ENCODE measurements at regions not wholly inside any gene's neighbourhood (a gene's known extent, or its start where the extent isn't known, plus 50 kb on each side); places are given as distances from the start of the nearest gene placed in this dataset.
"Not testable (repeated sequence)": the region's sequence is repeated elsewhere in the genome, so short reads cannot be mapped to it uniquely, and the experiment has no call there.

DNA sequence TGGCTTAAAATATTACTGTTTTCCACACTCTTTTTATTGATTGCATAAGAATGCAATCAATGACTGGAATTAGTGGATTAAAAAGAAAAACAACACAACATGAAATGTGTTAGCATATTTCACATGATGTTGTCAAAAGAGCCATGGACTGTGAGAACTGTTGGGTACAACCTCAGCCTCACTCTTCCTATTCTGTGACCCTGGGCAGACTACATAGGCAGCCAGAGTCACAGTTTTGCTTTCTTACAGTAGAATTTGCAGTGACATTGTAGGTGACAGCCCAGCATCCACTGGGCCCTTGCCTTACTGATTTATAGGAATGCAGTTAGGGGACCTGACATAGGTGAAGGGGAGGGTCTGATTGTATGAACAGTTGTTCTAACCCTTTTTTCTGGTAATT lies 471.4 kb upstream of the SLC35B3 start:
- no peak for DNase-seq (ENCODE audit: low spot score)

DNA sequence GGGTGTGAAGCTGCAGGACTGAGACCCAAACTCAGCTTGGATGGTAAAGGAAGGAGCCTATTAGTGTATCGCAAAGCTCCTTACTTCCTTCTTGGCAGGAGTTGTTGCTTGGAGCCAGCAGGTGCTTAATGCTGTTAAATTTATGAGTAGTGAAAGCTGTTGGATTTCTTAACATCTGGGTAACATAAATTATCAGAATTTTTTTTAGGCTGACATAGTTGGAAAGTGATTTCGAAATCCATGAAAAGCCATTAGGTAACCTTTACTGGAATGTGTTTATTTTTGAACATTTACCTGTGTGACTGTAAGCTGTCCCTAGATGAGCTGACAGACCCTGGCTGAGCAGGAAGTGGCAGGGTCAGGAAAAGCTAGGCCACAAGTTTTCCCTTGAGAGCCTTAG lies 470.4 kb upstream of the SLC35B3 start:
- DNase-seq (ENCODE audit: low spot score): no peak

DNA sequence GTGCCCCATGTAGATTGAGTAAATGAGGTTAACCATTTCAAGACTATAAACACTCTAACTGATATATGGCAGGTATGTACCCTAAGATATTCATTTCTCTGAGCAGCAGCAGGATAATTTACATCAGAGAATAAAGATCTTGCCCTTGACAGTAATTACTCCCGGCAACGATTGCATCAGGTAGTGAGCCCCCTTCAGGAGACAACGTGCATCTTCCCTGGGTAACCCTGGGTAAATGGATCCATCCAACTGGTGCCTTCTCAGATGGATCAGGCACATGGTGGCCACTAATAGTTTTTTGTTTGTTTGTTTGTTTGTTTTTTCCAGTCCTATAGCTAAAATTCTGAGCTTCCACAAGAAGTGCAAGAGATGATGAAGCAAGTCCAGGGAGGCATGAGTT lies 469.4 kb upstream of the SLC35B3 start:
- no peak for DNase-seq (ENCODE audit: low spot score)

DNA sequence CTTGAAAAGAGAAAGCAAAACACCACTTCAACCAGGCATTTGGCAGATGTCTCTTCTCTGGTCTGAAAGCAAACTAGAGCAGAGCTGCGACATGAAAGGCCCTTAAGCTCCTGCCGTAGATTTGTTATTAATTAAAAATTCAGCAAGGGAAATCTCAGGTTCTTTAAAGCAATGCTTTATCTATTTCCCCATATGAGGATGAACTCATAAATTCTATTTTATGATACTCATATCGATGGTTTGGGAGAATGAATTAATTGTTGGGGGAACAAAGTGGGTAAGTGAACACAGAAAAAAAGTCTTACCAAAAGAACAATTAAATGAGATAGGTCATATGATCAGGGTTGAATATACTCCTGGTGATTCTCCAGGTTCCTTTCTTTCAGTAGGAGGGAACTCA lies 464.7 kb upstream of the SLC35B3 start:
- DNase-seq (ENCODE audit: low spot score): no peak

DNA sequence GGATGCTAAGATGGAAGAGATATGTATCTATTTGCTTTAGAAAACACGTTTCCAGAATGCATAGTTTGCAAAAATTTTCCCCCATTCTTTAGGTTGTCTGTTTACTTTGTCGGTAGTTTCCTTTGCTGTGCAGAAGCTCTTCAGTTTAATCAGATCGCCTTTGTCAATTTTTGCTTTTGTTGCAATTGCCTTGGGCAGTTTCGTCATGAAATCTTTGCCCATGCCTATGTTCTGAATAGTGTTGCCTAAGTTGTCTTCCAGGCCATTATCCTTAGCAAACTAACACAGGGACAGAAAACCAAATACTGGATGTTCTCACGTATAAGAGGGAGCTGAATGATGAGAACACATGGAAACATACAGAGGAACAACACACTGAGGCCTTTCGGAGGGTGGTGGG lies 454.2 kb upstream of the SLC35B3 start:
- DNase-seq (ENCODE audit: low spot score): no peak

DNA sequence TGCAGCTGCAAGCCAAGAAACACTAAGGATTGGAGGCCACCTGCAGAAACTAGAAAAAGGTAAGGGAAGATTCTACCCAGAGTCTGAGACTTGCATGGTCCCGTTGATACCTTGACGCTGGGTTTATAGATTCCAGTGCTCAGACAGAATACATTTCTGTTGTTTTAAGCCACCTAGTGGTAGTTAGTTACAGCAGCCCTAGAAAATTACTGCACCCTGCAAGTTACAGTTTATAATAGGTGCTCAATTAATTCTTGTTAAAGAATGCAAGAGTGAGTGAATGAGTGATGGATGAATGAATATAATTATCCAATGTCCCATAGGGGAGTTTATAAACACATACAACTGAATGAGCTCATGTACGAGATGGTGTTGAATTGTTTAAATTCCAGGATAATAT lies 453.1 kb upstream of the SLC35B3 start:
- DNase-seq (ENCODE audit: low spot score): no peak

DNA sequence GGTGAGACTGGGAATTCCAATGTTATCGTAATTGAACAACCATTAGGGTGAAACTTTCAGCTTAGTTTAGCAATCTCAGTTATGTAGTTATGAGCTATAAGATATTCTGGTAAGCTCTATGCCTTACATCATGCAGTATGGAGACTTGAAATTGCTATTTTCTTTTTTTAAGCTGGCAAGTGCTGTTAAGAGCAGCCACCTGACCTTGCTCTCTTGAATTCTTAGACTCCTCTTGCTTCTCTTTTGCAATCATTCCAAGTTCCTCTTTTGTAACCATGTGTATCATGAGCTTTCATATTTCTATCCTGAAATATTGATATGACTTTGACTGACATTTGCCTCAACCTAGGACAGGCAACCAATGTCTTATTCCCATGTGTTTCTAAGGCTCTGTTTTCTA lies 446.3 kb upstream of the SLC35B3 start:
- no peak for DNase-seq (ENCODE audit: low spot score)

DNA sequence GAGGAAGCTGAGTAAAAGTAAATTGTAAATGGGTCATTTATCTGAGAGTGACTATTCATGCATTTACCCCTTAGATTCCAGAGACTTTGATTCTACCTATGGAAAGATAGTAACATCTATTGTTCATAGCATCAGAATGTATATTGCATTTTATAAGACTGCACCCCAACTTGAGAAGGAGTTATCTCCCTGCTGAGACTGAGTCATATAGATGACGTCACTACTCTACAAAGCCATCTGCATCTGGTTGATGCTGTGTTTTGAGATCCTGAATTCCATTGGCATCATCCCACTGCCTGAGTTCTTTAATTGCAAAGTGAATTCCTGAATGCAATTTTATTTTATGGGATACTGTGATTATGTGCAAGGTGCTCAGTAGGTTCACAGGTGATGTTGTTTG lies 444.0 kb upstream of the SLC35B3 start:
- DNase-seq (ENCODE audit: low spot score): no peak

DNA sequence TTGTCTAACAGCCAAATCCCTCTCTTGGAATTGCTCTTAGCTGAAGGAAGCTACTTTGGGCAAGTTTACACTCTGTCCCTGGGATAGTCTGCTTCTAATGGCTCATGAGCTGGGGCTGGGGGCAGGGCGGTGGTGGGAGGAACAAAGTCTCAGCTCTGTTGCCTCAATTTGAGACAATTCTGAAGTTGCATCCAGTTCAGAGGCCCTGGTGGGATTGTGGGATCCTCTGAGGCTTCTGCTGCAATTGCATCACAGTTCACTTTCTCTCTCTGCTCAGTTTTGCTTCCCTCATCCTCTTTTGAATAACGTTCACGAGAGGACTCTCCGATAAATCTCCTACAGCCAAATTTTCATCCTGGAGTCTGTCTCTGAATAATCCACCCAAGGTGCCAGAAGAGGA lies 440.6 kb upstream of the SLC35B3 start:
- no peak for DNase-seq (ENCODE audit: low spot score)

DNA sequence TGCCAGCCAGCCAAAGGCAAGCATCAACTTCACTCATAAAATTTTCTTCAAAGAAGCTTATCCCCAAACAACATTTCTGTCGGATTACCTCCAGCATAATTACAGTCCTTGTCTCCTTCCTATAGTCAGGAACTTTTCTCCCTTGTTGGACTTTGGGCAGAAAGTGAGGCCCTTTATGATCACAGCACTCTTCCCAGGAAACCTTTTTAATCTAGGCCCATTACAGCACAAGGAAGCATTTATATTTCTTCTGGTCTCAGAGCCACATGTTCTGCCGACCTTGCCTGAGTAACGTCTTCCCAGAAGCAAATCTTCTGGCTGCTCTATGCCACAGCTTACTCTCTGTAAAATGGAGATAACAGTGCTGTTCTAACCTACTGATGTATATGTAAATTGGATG lies 437.2 kb upstream of the SLC35B3 start:
- DNase-seq (ENCODE audit: low spot score): no peak

DNA sequence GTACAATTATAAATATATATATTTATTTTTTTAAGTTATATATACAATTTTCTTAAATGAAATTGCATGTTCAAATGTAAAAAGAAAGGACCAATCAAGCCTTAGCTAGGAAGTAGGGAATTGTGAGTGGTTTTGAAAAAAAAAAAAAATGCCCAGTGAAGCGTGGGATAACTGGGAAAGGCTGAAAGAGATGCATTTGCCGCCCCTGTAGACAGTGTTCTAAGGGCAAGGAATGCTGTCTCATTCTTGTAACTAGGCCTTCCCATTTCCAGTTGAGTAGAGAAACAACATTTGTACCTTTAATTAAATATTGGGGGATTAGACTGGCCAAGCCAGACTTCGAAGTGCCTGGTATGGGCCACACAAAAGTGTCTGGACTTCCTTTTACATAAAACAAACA lies 430.1 kb upstream of the SLC35B3 start:
- no peak for DNase-seq (ENCODE audit: low spot score)

DNA sequence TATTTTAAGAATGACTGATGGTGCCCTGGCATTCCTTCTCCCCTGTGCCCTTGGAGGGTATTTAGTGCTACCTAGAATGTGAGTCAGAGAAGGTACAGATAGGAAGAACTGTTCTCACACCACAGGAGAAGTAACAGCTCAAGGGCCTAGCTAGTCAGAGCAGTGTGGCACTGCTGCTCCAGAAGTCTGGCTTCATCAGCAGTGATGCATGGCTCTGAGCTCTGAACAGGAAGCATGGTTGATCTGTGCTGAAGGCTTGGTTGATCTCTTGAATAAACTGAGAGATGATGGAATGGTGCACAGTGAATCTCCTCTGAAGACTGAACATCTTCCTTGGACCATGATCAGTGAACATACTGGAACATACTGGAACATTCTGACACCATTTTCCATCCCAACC lies 425.3 kb upstream of the SLC35B3 start:
- no peak for DNase-seq (ENCODE audit: low spot score)

DNA sequence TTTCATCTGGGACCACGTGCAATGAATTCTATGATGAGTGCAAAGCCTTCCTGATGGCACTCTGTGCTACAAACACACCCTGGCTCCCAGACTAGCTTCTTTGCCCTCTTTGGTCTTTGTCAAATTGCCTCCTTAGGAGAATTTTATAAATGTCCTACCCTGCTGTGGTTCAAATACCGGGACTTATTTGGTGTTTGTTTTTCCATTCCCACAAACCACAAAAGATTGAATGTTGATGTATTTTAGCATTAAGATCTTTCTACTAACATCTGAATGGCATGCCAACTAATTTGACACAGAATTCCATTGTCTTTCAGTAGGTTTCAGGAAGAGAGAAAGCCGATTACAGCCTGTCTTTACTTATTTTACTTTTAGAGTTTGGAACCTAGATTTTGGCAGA lies 424.2 kb upstream of the SLC35B3 start:
- no peak for DNase-seq (ENCODE audit: low spot score)

DNA sequence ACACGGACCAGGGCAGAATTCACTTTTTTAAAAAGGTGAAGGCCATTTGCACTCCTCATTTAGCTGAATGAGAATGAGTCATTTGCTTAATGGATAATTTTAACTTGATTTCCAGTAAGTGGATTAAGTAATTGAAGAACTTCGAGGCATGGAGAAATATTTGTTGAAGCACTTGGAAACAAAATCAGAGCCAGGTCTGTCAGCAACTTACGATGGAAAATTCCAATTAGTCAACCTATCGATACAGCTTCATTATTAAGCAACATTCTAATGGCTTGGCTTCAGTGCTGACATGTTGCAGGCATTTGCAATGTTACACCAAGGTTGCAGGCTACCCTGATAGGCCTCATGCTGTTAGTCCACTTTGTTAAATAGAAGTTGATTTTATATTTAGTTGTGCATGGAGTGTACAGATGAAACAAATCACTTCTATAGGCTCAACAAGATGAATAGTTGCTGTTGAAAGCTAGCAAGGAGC lies 423.5 kb upstream of the SLC35B3 start:
- DNase-seq (ENCODE audit: low spot score): no peak

DNA sequence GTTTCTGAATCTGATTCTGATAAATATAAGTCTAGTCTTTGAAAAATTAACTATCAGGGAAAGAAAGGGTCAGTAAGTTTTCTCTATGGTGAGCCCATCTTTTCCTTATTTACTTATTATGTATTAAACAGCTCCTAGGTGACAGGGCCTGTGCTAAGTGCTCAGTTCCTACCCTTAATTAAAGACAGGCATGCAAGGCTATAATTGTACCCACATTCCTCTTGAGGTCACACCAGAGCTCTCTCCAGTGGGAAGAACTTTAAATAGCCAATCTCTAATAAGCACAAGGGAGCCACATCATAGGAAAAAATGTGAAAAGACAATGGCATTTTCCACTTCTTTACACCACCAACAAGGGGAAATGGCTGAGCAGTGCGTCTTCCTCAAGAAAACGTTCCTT lies 421.8 kb upstream of the SLC35B3 start:
- peak; percentile 2 for DNase-seq (ENCODE audit: low spot score)

DNA sequence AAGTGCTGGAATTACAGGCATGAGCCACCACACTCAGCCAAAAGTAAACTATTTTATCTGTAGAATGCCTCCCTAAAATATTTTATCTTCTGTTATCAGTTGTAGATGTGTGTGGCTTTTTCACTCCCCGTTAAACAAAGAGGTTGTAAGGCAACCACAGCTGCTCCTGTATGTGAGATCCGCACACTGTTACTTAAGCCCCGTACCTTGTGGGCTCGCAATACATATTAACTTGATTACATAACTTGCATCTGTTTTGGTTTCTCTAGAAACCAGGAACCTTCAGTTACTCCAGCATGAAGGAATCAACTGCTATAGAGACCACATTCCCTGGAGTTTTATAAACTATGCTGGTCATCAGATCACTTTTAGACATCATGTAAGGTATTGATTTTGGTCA lies 420.1 kb upstream of the SLC35B3 start:
- DNase-seq (ENCODE audit: low spot score): no peak

DNA sequence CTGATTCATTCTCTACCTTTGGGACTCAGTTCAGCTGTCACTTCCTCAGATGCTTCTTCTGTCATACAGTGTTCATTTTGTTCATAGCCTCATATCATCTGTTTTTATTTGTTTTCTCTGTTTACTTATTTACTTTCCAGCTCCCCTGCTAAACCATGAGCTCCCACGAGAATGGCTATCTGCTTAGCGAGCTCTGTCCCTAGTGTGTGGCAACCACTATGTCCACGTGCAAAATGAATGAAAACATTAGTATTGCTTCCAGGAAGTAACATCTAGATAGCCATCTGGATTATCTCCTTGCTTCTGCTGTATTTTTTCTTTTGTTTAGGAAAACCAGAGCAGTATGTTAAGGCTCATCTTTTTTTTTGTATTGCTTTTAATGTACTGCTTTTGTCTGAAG lies 417.0 kb upstream of the SLC35B3 start:
- no peak for DNase-seq (ENCODE audit: low spot score)

DNA sequence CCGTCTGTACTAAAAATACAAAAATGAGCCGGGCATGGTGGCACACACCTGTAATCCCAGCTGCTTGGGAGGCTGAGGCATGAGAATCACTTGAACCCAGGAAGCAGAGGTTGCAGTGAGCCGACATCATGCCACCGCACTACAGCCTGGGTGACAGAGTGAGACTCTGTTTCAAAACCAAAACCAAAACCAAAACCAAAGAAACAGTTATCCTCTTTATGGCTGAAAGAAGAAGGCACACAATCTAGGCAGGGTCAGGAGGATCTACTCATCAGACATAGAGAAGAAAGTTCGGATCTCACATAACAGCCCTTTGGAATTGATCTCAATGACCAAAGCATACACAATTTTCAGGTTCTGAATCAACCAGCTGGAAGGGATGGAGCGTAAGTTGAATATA lies 411.3 kb upstream of the SLC35B3 start:
- not testable (repeated sequence) for DNase-seq (ENCODE audit: low spot score)

DNA sequence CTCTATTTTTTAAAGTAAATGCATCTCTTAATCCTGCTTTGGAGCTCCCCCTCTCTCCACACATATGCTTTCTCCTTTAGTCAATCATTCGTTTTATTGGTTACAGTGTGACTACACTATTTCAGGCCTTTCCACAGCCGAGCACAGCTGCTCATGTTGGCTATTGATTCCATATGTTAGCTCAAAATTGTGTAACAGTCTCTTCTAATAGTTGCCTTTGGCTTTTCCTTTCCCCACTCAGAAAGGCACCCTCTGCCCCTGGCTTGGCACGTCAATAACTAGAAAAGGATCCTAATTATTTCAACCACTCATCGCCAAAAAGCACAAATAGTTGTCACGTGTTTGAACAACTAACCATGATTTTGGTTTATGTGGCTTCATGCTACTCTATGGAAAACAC lies 410.3 kb upstream of the SLC35B3 start:
- no peak for DNase-seq (ENCODE audit: low spot score)

DNA sequence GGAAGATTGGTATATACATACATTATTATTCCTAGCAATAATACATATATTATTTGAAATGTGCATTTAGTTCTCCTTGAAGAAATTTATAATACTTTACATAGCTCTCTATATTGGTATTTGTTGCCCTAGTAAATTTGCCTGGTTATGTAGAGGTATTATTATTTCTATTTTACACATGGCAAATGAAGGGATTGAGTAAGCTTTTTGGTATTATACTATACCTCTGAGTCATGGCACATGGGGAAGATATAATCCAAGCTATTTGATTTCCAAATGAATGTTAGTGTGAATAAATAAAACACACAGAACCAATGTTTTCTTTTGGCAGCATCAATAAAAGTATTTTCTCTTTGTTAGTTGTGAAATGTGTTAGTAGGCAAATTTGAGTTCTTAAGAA lies 409.6 kb upstream of the SLC35B3 start:
- no peak for DNase-seq (ENCODE audit: low spot score)

DNA sequence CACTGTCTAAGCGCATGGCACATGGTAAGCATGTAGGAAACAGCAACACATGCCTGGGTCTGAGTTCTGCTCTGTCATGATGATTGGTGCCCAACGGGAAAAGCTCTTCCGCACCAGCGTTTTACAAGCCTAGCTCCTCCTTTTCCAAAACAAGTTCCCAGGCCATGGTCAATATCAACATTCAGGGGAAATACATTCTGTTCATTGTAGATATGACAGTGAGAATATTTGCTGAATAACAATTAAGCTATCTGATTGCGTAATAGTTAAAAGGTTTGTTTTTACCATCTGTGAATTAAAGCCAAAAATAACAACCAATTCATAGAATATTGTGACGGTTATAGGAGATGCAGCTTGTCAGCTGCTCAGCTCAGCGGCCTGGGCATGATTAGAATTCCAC lies 404.3 kb upstream of the SLC35B3 start:
- no peak for DNase-seq (ENCODE audit: low spot score)

DNA sequence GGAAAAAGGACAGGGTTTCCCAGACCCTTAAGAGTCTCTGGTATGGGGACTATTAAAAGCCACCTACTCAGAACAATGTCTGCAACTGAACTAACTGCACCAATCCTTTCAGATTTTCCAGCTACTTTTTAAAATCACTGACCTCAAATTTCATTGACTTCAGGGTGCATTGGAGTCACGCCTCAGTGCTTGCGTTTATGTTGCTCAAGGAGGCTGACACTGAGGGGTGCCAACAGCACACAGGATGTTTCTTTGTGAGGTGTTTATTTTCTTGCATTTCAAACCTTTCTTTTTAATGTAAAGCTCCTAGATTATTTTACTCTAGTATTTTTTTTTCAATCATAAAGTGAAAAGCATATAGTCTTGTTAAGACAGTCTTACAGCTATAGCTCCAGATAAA lies 402.0 kb upstream of the SLC35B3 start:
- no peak for DNase-seq (ENCODE audit: low spot score)

DNA sequence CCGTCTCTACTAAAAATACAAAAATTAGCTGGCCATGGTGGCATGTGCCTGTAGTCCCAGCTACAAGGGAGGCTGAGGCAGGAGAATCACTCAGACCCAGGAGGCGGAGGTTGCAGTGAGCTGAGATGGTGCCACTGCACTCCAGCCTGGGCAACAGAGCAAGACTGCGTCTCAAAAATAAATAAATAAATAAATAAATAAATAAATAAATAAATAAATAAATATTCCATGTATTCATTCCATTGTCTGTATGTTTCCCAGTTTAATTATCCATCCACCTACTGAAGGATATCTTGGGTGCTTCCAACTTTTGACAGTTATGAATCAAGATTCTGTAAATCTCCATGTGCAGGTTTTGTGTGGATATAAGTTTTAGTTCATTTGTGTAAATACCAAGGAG lies 397.4 kb upstream of the SLC35B3 start:
- not testable (repeated sequence) for DNase-seq (ENCODE audit: low spot score)

DNA sequence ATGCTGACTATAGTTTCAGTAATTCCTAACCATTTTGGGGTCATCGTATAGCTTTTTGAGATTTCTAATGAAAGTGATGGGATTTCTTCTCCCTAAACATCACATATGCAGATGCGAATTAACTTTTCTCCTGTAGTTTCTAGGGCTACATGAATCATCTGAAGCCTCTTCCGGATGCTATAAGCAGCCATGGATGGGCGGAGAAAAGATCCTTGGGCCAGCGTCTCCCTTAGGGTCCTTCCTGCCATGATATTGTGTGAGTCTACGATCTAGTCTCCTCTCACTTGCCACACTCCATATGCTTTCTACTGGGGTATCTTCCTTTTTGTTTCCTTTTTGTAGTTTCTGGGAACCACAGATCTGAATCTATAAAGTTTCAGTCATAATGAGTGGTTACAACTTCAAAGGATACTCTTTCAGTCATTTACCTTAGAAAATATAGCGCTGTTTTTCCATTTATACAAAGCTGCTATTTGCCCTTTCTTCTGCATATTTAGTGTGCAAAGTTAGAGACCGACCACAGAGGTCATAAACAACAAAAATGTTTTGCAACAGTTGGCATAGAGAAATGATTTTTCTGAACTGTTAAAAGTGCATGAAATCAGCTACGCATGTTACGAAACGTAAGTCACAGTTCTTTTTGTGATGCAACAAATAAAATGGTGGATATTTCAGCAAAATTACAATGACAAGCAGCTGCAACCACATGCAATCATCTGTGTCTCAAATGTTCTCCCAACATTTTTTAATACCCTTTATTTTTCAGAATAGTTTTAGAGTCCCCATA lies 396.2 kb upstream of the SLC35B3 start:
- no peak for DNase-seq (ENCODE audit: low spot score)
